GM19351 (cell line): ENCODE measurements at regions not wholly inside any gene's neighbourhood (a gene's known extent, or its start where the extent isn't known, plus 50 kb on each side); places are given as distances from the start of the nearest gene placed in this dataset.
"Not testable (repeated sequence)": the region's sequence is repeated elsewhere in the genome, so short reads cannot be mapped to it uniquely, and the experiment has no call there.

Experiments
- ATAC-seq: cut with Tn5 transposase; IDR thresholded peaks from one replicate; pipeline ENCODE4 v1.9.1; 2021; ENCODE audit warnings: mild to moderate bottlenecking, moderate library complexity; ENCODE audit not compliant: unreplicated experiment

DNA sequence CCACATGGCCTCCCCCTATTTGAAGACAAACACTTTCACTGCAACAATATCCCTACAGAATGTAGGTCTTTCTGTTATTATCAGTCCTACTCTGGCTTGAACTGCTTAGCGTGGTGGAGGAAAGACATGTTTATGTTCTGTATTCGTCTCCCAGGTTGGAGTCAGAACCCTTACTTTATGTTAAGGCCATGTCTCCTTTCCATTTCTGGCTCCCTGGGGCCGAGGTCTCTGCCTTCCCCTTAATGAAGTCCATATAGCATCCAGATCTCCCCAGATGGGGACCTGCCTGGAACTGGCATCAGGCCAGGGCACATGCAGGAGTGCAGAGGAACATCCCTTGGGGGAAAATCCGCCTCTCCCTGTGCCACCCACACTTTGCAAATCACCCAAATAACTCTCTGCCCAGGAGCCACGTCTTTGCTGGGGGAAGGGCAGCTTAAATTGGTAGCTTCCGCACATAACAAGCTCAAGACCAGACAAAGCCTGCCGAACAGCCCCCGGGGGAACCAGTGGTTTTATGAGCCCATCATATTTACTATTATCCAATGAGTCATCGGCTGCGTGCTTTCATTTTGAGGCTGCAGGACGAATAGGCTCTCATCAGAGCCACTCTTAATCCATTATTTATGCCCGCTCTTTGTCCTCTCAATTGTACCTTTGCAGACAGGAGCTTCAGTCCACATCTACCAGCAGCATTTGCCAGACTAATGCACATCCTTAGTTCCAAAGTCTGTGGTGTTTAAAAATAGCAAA, 237.0 kb downstream of the UACA start:
- no peak for ATAC-seq

DNA sequence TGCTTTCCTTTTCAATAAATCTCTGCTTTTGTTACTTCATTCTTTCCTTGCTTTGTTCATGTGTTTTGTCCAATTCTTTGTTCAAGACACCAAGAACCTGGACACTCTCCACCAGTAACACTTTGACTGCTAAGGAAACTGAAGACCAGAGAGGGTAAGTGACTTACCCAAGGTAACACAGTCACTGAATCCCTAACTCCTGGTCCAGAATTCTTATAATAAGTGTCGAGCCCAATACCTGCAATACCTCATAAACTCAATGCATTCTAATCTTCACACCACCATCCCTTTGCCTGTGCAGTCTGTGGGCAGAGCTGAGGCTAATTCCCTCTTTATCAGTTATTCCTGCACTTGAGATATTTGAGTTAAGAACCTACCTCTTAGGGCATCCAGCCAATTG, 237.8 kb downstream of the UACA start:
- no peak for ATAC-seq

DNA sequence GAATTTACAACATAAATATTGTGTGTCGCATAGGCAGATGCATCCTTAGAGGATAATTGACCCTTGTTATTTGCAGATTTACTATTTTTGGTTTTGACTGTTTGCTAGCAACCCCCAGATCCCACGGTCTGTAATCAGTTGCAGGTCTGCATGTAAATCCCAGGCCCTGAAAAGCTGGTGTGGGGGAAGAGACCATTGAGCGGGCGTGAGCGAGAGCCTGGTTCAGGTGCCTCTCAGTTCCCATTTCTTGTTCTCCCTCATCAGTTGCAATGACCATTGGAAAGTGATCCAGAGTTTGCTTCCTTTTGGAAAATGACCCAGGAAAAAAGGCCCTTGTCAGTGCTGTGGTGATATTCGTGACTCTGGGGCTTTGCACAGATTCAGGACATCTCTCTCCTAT, 238.9 kb downstream of the UACA start:
- no peak for ATAC-seq

DNA sequence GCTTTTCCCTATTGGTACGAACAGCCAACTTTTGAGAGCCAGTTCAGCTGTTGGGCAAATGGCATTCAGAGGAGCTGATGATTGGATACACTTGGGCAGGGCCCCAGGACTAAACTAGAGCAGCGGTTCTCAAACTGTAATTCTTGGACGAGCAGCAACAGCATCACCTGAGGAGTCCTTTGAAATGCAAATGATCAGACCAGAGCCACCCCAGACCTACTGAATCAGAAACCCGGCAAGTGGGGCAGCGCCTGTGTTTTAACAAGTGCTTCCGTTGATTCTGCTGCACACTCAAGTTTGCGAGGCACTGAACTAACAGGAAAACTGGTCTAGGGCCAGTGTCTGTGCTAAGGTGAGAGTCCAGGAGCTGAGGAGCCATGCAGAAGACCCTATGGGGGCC, 239.7 kb downstream of the UACA start:
- no peak for ATAC-seq

DNA sequence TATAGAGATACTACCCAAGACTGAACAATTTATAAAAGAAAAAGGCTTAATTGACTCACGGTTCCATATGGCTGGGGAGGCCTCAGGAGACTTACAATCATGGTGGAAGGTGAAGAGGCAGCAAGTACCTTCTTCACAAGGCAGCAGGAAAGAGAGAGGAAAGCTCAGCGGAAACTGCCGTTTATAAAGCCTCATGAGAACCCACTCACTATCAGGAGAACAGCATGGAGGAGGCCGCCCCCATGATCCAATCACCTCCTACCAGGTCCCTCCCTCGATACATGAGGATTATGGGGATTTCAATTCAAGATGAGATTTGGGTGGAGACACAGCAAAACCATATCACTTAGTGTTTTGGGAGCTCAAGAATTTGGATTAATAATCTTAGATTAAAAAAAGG, 240.2 kb downstream of the UACA start:
- no peak for ATAC-seq

DNA sequence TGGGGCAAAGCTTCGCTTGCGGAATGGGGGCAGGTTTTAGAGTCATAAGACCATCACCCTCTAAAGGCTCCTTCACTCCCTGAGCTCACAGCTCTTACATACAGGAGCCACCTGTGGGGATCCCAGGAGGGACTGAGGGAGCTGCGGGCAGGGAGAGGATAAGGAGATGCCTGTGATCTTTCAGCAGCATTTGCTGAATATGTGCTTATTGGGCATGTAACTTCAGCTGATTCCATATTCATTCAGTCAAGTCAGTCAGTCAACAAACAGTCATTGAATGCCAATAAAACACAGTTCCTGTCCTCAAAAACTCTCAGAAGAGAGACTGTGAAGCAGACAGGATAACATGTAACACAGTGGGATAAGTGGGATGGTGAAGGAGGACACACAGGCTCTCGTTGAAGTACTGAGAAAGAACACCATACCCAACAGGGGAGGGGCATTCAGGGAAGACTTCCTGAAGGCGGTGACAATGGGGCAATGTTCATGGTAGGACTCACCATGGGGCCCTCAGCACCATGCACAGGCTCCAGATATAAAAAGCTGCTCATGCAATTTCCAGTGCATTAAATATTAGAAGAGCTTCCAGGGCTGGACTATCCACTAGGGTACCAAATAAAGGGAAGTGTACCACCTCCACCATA, 240.9 kb downstream of the UACA start:
- no peak for ATAC-seq

DNA sequence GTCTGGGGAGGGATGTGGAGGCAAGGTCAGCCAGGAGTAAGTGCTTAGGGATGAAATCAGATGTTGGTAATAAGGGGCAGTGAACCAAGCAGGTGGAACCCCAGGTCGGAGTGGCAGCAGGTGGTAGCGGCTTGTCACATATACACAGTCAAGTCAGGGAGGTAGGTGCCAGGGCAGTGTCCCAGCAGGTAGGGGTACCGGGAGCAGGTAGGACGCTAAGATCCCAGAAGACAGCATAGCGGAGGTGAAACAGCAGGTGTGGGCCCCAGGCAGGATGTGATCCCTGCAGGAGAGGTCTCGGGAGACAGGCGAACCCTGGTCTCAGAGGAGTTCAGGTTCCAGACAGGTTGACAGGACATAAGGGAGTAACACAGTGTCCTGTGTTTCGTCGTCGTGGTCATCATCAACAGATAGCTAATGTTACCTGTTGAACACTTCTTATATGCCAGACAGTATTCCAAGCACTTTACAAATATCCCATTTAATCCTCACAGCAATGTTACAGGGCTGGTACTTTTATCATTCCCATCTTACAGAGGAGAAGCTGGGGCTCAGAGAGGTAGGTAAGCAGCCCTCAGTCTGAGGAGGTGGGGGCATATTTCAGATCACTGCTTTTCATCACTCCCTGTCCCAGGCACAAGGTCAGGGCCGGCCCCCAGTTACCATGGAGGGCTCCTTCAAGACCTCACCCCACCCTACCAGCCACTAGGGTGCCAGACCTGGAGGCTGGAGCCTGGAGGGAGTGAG, 241.6 kb downstream of the UACA start:
- ATAC-seq = no peak

DNA sequence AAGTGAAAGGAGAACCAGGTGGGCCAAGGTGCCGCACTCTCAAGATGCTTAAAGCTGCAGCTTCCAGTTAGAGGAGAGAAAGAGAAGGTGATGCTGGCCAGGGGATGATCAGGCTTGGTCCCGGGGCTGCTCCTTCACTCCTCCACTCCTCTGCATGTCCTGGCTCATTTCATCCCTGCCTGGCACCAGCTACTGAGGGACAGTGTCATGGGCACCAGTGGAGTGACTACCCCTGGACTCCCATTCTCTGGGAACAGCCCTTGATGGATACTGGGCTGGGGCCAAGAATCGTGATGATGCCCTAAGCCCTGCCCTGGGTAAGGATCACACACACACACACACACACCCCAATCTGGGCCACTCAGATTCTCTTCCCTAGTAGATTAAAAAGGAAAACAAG, 243.7 kb downstream of the UACA start:
- no peak for ATAC-seq

DNA sequence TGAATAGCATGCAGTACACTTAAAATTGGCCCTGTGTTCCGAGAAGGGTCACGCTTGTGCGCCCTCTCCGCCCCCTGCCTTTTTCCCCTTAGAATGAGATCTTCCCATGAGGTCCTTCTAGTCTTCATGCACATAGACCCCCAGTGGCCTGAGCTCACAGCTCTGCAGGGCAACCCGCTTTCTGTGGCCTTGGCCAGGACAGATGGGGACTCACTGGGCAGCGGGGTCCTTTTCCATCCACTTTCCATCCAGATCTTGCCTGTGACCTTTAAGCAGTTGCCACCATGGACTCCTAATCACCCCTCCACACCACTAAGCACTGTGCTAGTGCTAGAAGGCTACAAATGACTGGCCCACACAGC, 244.4 kb downstream of the UACA start:
- no peak for ATAC-seq

DNA sequence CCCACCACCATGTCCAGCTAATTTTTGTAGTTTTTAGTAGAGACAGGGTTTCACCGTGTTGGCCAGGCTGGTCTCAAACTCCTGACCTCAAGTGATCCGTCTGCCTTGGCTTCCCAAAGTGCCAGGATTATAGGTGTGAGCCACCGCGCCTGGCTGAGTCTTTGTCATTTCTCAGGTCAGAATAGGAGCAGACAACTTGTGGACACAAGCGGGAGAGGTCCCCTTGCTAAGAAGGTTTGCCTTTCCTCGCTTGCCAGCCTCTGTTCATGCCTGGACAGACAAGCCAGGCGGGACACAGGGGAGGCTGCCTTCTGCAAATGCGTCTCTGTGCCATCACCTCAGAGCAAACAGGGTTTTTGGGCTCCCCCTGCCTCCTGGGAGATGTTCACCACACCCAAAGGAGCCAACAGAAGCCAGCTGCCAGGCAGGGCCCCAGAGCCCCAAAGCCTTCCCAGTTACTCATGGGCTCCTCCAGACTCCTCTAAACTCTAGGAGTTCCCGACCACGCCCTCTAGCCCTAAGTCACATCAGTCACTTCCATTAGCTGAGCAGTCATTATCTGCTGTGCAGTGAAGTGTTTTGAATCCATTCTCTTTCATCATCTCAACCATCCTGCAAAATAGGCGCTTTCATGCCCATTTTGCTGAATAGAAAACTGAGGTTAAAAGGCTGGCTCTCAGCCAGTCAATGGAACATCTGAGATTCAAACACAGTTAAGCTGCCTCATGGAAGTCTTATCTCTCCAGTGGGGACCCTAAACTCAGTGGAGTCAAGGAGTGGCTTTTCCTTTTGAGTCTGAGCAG, 245.0 kb downstream of the UACA start:
- no peak for ATAC-seq

DNA sequence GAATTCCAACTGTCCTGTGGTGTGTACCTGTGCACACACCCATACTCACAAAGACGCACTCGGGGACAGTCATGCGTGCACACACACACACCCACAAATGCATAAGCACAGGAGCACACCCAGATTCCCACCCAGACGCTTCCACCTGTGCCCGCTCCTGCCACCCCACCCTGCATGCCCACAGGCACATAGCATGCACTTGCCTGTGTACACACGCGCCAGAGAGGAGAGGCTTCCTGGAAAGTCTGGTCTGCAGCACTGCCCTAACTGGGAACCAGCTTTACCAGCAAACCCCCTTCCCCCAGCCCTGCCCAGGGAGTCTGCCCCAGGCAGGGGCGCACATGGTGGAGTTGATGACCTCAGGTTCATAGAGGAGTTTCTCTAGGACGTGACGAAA, 246.2 kb downstream of the UACA start:
- no peak for ATAC-seq

DNA sequence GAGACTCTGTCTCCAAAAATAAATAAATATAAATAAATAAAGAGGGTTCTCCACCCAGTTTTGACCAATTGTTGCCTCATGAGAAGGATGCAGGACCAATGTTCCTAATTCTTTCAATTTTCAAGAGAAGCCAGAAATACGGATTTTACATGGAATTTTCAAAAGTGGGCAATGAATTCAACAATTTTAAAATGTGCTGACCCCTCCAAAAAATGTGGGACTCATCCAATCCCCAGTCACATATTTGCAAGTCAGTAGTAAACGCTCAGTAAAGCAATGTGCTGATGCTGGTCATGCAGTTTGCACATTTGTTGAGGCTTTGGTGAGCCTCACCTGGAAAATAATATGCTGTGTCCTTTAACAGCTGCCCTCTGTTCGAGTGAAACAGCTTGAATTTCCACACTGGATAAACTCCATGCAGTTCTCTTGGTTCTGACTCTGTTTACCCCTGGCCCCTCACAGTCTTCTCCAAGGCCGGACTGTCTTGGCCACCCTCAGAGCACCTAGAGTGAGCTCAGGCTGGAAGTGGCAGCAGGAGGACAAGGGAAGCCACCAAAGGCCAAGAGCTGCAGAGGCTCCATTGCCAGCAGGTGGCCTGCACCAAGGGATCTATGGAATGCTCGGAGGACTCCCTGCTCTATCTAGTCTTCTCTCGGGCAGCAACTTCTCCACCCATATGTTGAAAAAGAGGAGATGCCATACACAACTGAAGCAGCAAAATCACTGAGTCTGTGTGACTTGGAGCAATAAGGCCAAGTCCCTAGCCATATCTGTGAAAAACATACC, 246.8 kb downstream of the UACA start:
- no peak for ATAC-seq

DNA sequence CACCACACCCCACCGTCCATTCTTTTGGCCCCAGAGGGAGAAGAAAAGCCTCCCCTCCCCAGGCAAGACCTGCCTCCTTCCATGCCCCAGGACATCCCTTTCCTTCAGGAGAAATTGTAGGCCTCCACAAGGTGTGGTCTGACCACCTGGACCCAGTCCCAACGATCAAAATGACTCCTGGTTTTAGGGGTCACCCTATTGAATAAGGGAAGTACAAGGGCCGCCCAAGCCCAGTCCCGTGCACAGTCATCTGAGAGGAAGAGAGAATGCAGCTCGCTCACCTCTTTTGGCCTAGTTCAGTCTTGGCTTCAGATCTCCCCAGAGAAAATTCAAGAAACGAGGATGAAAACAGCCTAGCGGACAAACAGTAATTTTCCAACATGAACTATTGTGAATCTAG, 249.1 kb downstream of the UACA start:
- ATAC-seq = no peak

DNA sequence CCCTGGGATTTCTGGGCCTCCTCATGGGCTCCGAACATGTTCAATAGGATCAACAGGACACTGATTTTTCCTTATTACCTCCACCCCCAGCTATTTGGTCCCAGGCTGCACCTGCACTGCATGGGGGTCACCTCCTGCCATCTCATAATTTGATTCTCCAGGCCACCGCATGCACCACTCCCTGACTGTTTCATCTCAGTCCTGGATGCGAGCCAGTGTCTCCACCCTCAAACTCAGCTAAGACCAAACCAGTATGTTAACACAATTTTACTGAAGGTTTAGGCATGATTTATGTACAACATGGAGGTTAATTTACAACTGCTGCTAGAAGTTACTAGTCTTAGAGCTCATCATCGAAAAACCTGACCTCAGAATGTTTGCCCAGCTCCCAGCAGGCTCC, 249.5 kb downstream of the UACA start:
- no peak for ATAC-seq

DNA sequence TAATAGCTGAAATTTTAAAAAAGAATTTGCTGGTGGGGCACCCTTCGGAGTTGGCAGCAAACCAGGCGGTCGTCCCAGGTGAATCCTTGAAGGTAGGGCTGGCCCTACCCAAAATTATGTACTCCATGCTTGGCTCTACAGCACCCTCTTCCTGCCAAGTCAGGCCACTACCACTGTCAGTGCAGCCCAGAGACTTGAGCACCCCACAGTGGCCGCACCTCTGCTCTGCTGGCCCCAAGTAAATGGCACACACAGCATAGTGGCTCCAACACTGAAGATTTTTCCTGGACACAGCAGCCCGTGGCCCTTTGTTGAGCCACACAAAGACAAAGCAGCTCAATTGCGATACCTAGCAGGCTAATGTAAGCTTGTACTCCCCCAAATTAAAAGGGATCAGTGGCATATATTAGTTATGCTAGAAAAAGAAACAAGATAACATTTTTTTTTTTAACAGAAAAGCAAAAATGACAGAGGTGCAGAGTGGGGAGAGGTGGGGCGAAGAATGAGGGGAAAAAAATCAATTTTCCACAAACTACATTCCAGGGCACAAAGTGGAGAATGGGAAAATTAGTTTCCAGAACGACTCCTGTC, 250.5 kb downstream of the UACA start:
- ATAC-seq = peak; percentile 67

DNA sequence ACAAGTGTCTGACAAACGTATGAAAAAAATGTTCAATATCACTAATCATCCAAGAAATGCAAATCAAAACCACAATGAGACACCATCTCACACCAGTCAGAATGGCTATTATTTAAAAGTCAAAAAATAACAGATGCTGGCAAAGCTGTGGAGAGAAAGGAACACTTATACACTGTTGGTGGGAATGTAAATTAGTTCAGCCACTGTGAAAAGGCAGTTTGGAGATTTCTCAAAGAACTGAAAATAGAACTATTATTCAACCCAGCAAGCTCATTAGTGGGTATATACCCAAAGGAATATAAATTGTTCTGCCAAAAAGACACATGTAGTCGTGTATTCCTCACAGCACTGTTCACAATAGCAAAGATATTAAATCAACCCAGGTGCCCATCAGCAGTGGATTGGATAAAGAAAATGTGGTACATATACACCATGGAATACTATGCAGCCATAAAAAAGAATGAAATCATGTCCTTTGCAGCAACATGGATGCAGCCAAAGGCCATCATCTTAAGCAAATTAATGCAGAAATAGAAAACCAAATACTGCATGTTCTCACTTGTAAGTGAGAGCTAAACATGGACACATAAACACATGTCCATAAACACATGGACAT, 251.3 kb downstream of the UACA start:
- not testable (repeated sequence) for ATAC-seq

DNA sequence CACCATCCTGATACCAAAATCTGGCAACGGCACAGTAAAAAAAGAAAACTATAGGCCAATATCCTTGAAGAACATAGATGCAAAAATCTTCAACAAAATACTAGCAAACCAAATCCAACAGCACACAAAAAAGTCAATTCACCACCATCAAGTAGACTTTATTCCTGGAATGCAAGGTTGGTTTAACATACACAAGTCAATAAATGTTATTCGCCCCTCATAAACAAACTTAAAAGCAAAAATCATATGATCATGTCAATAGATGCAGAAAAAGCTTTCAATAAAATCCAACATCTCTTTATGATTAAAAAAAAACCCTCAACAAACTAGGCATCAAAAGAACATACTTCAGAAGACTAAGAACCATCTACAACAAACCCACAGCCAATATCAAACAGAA, 252.9 kb downstream of the UACA start:
- ATAC-seq = no peak

DNA sequence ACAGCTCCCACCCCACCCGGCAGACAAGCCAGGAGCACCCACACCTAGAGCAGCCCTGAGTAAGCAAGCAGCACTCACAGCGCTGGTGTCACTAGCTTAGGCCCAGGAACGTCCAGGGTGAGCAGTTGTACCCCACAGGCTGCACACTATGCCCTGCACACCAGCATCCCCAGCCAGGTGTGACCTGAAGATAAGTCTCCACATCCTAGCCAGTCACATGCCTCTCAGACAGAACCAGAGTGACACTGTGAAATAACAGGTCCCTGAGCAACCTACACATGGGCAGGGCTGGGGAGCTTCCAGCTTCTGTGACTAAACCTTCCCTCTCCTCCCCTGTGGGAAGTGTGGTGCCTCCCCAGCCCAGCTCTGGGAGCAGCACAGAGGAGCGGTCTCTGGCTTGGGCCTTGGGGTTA, 253.6 kb downstream of the UACA start:
- no peak for ATAC-seq

DNA sequence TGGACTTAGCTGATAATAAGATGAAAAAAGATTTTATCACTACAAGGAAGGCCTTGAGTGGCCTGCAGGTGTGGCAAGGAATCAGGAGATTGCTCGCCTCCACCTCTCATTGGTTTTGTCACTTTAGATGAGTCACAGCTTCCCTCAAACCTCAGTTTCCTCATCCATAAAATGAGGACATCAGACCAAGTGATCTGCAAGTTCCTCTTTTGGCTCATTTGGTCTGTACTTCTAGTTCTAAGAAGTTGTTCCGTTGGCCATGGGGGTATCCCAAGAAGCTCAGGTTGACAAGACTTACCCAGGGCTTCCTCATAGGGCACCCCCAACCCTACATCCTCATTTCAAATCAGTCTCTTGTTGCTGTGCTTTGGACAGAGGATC, 254.1 kb downstream of the UACA start:
- no peak for ATAC-seq
